Testis (tissue), 2 donors: ENCODE measurements at regions not wholly inside any gene's neighbourhood (a gene's known extent, or its start where the extent isn't known, plus 50 kb on each side); places are given as distances from the start of the nearest gene placed in this dataset.

Experiments
- CTCF ChIP-seq, 3 experiments: fragments of 450-650 bp in 2 of 3; fragments of 200-600 bp in 1 of 3; sonication (generic) in 1 of 3; IDR thresholded peaks; one replicate each; pipeline ENCODE4 v1.5.1; 2016 to 2019; ENCODE audit warnings: antibody characterized with exemption in 3 of 3, mild to moderate bottlenecking in 2 of 3, moderate library complexity in 1 of 3
- POLR2A ChIP-seq: fragments of 450-650 bp; IDR thresholded peaks from one replicate; pipeline ENCODE4 v1.6.1; 2017; ENCODE audit warnings: antibody characterized with exemption, mild to moderate bottlenecking, moderate library complexity

DNA sequence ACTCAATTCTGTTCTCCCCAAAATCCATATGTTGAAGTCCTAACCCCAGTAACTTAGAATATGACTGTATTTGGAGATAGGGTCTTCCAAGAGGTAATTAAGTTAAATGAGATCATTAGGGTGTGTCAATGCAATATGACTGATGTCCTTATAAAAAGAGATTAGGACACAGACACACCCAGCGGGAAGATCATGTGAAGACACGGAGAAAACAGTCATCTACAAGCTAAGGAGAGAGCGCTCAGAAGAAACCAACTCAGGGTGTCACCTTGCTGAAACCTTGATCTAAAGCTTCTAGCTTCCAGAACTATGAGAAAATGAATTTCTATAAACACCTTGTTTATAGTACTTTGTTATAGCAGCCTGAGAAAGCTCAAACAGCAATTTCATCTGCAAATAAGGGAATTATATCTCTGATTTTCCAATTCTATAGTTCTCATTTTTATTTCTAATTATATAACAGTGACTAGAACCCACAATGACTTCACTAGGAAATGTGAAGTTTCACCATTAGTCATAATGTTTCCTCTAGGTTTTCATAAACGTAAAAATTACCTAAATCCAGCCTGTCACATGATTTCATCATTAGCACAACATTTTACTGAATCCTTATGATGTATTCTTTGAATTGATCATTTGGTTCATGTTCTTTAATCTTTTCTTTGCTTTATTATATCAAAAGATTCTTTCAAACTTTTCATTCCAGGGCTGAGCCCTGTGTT lies 459.1 kb upstream of the MDFIC2 start:
- no peak for TF ChIP-seq CTCF (IDR thresholded peaks at IDR 0.05)
- TF ChIP-seq POLR2A: no peak
